Gastrocnemius medialis (tissue), 4 donors: ENCODE measurements at regions not wholly inside any gene's neighbourhood (a gene's known extent, or its start where the extent isn't known, plus 50 kb on each side); places are given as distances from the start of the nearest gene placed in this dataset.
"Not testable (repeated sequence)": the region's sequence is repeated elsewhere in the genome, so short reads cannot be mapped to it uniquely, and the experiment has no call there.

Source experiments
- ATAC-seq, 2 donors: fragments of 150-250 bp; one replicate each; pipeline ENCODE4 v1.9.1; 2016
- DNase-seq, 2 donors: peaks; one replicate each; pipeline ENCODE4 v3.0.0-alpha.2; 2019
- H3K27ac ChIP-seq, 4 donors: fragments of 200-600 bp; sonication (generic); 1 replicate in 1 of 4; 2 replicates in 3 of 4; pipeline ENCODE4 v1.5.1; 2016 to 2018; ENCODE audit warnings: mild to moderate bottlenecking in 2 of 4, moderate library complexity in 1 of 4
- H3K27me3 ChIP-seq, 3 donors: fragments of 200-600 bp; sonication (generic) in 2 of 3; 1 replicate in 1 of 3; 2 replicates in 2 of 3; pipeline versions ENCODE4 v1.5.1 to v1.6.0; 2016 to 2019; ENCODE audit warnings: mild to moderate bottlenecking in 1 of 3, moderate library complexity in 1 of 3
- H3K36me3 ChIP-seq, 2 donors: fragments of 200-600 bp; sonication (generic) in 1 of 2; one replicate each; pipeline ENCODE4 v1.5.1; 2017 to 2018
- H3K4me1 ChIP-seq, 2 donors: fragments of 200-600 bp; sonication (generic) in 1 of 2; one replicate each; pipeline ENCODE4 v1.5.1; 2016 to 2017; ENCODE audit warnings: mild to moderate bottlenecking in 2 of 2
- H3K4me3 ChIP-seq, 4 donors: fragments of 200-600 bp; sonication (generic) in 3 of 4; 1 replicate in 1 of 4; 2 replicates in 3 of 4; pipeline ENCODE4 v1.5.1; 2016 to 2019; ENCODE audit warnings: mild to moderate bottlenecking in 2 of 4
- H3K9me3 ChIP-seq, 3 donors: fragments of 200-600 bp; sonication (generic) in 2 of 3; 1 replicate in 1 of 3; 2 replicates in 2 of 3; pipeline ENCODE4 v1.5.1; 2016 to 2019
- CTCF ChIP-seq, 5 experiments: fragments of 450-650 bp in 3 of 5; fragments of 200-600 bp in 2 of 5; sonication (generic) in 2 of 5; IDR thresholded peaks in 4 of 5; conservative IDR thresholded peaks in 1 of 5; 1 replicate in 4 of 5; 2 replicates in 1 of 5; pipeline ENCODE4 v1.5.1; 2016 to 2019; ENCODE audit warnings: antibody characterized with exemption in 5 of 5, mild to moderate bottlenecking in 3 of 5, moderate library complexity in 3 of 5
- POLR2A ChIP-seq, 2 donors: fragments of 450-650 bp; IDR thresholded peaks; one replicate each; pipeline ENCODE4 v1.6.1; 2017; ENCODE audit warnings: antibody characterized with exemption in 2 of 2, mild to moderate bottlenecking in 2 of 2, moderate library complexity in 2 of 2
- in situ Hi-C, 4 donors: fragments of 200-750 bp; cut with MboI; loops; one replicate each; pipeline versions ENCODE4 v1.15.0 to v1.8.0; 2017; ENCODE audit warnings: low sequenced_read_pairs in 4 of 4
- intact Hi-C: fragments of 100-400 bp; cut with DNase I; formaldehyde crosslinking; loops from one replicate; pipeline ENCODE4 v1.15.1; 2023; ENCODE audit warnings: low total_unique reads

GRCh38 chr2:104969564-104969963 is 68.3 kb upstream of the MRPS9 start:
- no peak for DNase-seq
- TF ChIP-seq CTCF (IDR thresholded peaks at IDR 0.05 in 4 of 5, conservative IDR thresholded peaks at IDR 0.05 in 1 of 5) (no peak), POLR2A (IDR thresholded peaks at IDR 0.05) (no peak)
- Histone ChIP-seq H3K4me3 (no peak overlapping the region), H3K27me3 (no peaks in the 10 kb centered on the region), H3K27ac (no peak overlapping the region), H3K36me3 (no peaks in the 10 kb centered on the region), H3K4me1 (no peaks in the 10 kb centered on the region), H3K9me3 (no peaks in the 10 kb centered on the region)
- ATAC-seq = no peak
- intact Hi-C loops (no loop called here), in situ Hi-C loops (no loop called here)

- intact Hi-C loops = no loop called here
- in situ Hi-C loops = no loop called here
- no peak for ATAC-seq
Measured at GRCh38 chr2:104975371-104975770, 62.5 kb upstream of the MRPS9 start.

GRCh38 chr2:104975851-104976250 is 62.0 kb upstream of the MRPS9 start:
- H3K27ac ChIP-seq = no peak overlapping the region
- no peak for ATAC-seq
- intact Hi-C loops = no loop called here
- H3K36me3 ChIP-seq = no peaks in the 10 kb centered on the region
- H3K9me3 ChIP-seq = no peaks in the 10 kb centered on the region
- DNase-seq = no peak
- in situ Hi-C loops = no loop called here
- no peak for TF ChIP-seq CTCF (IDR thresholded peaks at IDR 0.05 in 4 of 5, conservative IDR thresholded peaks at IDR 0.05 in 1 of 5)
- TF ChIP-seq POLR2A (IDR thresholded peaks at IDR 0.05) = no peak
- H3K4me3 ChIP-seq = no peak overlapping the region
- no peaks in the 10 kb centered on the region for H3K4me1 ChIP-seq
- no peaks in the 10 kb centered on the region for H3K27me3 ChIP-seq

More at GRCh38 chr2:104975371-104975770, 62.5 kb upstream of the MRPS9 start:
- DNase-seq = no peak
- H3K27me3 ChIP-seq = no peaks in the 10 kb centered on the region
- H3K36me3 ChIP-seq = no peaks in the 10 kb centered on the region
- no peaks in the 10 kb centered on the region for H3K9me3 ChIP-seq
- H3K27ac ChIP-seq = no peak overlapping the region
- H3K4me3 ChIP-seq = no peak overlapping the region
- no peaks in the 10 kb centered on the region for H3K4me1 ChIP-seq
- no peak for TF ChIP-seq POLR2A (IDR thresholded peaks at IDR 0.05)
- no peak for TF ChIP-seq CTCF (IDR thresholded peaks at IDR 0.05 in 4 of 5, conservative IDR thresholded peaks at IDR 0.05 in 1 of 5)

- H3K4me1 ChIP-seq = no peaks in the 10 kb centered on the region
- H3K27me3 ChIP-seq = no peaks in the 10 kb centered on the region
- intact Hi-C loops = no loop called here
- H3K4me3 ChIP-seq = no peak overlapping the region
- no peaks in the 10 kb centered on the region for H3K9me3 ChIP-seq
- no peak overlapping the region for H3K27ac ChIP-seq
- no peak for TF ChIP-seq POLR2A (IDR thresholded peaks at IDR 0.05)
- no peak for TF ChIP-seq CTCF (IDR thresholded peaks at IDR 0.05 in 4 of 5, conservative IDR thresholded peaks at IDR 0.05 in 1 of 5)
- in situ Hi-C loops = no loop called here
- no peaks in the 10 kb centered on the region for H3K36me3 ChIP-seq
- ATAC-seq = no peak
- DNase-seq = no peak
Measured at GRCh38 chr2:104976603-104977120, 61.2 kb upstream of the MRPS9 start.

GRCh38 chr2:104977958-104978357 is 59.9 kb upstream of the MRPS9 start:
- Histone ChIP-seq H3K4me3 (no peak overlapping the region), H3K27ac (no peak overlapping the region), H3K36me3 (no peaks in the 10 kb centered on the region), H3K9me3 (no peaks in the 10 kb centered on the region), H3K4me1 (no peaks in the 10 kb centered on the region), H3K27me3 (no peaks in the 10 kb centered on the region)
- ATAC-seq (no peak), DNase-seq (no peak)
- in situ Hi-C loops = no loop called here
- intact Hi-C loops = no loop called here
- TF ChIP-seq CTCF (IDR thresholded peaks at IDR 0.05 in 4 of 5, conservative IDR thresholded peaks at IDR 0.05 in 1 of 5) (no peak), POLR2A (IDR thresholded peaks at IDR 0.05) (no peak)

- intact Hi-C loops, DNase-seq, ATAC-seq, in situ Hi-C loops, H3K4me1 ChIP-seq, H3K27me3 ChIP-seq, H3K4me3 ChIP-seq, H3K9me3 ChIP-seq, H3K27ac ChIP-seq, H3K36me3 ChIP-seq: not testable (repeated sequence)
Measured at GRCh38 chr2:104979786-104980185, 58.1 kb upstream of the MRPS9 start.
